HG03108 (cell line): ENCODE measurements at regions not wholly inside any gene's neighbourhood (a gene's known extent, or its start where the extent isn't known, plus 50 kb on each side); places are given as distances from the start of the nearest gene placed in this dataset.

Source experiments
- ATAC-seq: cut with Tn5 transposase; IDR thresholded peaks from one replicate; pipeline ENCODE4 v1.9.1; 2021; ENCODE audit warnings: moderate library complexity; ENCODE audit not compliant: unreplicated experiment

DNA sequence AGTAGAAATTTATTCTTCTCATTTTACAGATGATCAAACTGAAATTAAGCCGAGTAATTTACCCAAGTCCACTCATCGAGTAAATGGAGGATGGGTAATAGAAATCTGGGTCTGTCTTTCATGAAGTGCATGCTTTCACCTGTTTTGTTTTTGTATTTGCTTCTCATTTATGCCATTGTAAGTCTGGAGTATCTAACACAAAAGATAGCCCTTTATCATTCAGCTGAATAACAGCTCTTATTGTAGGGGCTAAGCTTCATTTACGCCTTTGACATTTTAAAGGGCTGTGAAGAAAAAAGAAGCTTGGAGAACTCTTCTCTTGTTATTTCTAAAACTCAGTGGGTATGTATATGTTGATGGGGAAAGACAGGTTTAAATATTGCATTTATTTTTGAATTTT, 1196.2 kb upstream of the TENM4 start:
- no peak for ATAC-seq

- ATAC-seq, result no peak
Observed at GRCh38 chr11:80635178-80635577, 1194.3 kb upstream of the TENM4 start.

- ATAC-seq, result no peak
Observed at GRCh38 chr11:80632691-80633090, 1191.9 kb upstream of the TENM4 start.

DNA sequence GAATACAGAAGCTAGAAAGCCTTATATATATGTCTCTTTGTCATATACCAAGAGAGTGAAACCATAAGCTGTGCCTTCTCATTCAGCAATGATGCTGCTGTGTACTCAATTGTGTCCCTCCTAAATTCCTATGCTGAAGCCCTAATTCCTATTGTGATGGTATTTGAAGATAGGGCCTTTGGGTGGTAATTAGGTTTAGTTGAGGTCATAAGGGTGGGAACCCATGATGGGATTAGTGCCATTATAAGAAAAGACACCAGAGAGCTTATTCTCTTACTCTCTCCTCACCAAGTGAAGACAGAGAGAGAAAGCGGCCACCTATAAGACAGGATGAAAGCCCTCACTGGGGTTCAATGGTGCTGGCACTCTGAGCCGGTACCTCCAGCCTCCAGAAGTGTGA, 1191.3 kb upstream of the TENM4 start:
- ATAC-seq, result no peak

DNA sequence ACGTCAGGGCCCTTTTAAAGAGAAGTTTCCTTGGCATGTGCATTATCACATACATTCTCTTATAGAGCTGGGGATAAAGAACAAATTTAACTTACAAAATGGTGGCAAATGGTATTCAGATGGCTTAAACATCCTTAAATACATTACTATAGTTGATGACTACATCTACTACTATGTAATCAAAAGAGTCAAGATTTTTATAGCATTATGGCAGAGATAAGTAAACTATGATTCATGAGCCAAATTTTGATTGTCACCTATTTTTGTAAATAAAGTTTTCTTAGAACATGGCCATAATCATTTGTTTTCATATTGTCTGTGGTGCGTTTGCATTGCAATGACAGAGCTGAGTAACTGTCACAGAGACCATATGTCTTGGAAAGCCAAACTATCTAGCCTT, 1188.6 kb upstream of the TENM4 start:
- ATAC-seq, result no peak

DNA sequence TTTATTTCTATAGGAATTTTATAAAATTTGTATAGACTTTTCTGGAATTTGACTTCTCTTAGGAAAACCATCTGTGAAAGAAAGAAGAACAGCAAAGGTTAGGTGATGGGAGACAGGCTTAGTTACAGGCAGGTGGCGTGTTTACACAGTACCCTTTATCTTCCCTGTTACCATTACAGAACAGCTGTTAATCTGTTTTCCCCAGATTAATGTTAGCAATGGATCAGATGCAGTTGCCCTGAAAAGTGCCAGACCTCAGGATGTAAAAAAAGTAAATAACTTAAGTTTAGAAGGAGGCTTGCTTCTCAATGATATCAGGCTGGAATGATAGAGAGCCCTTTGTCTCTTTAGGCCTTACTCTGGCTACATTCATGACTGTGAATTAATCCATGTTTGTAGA, 1186.5 kb upstream of the TENM4 start:
- no peak for ATAC-seq

DNA sequence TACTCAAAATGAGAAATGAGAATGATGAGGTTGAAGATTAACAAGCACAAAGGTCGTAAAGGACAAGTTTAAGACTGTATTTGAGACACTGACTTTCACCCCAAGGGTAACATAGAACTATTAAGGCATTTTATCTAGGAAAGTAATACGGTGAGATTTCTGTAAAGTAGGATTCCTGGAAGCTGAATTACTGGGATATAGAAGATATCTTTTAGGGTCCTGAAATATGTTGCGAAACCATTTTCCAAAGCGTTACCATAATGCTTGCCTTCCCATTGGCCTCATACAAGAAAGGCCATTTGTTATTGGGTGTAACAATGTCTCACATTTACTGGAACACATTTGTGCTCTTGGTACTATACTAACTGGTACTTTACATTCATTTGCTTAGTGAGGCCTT, 1185.9 kb upstream of the TENM4 start:
- ATAC-seq, result no peak

DNA sequence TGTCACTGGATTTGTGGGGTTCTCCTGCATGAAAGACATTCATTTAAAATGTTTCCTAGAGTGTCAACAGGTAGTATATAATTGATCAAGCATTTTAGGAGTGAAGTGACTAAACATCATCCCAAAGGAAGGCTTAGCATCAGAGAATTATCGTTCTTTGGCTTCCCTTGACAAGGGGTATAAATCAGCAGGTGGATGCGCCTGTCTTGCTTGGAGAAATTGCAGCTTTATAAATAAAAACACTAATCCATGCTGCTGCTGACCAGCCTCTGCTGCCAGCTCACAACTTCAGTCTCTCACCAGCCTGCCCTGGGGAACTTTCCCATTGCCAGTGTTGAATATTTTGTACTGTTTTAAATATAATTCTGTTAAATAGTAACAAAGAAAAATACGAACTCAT, 1184.7 kb upstream of the TENM4 start:
- ATAC-seq, result no peak

DNA sequence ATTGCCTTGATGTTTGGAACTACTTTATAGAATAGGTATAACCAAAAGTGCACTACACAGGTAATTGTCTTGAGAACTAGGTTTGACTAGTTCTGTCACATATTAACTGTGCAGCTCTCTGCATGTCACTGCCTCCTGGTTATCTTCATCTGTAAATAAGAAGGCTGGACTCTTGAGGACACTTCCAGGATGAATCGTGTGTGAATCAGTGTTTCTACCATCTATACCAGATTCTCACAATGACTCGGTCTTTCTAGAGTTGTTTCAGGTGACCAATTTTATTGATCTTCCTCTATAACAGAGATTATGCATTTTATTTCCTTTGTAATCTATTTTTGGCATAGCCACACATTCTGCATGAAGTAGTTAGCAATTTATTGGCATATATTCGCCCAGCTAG, 1181.0 kb upstream of the TENM4 start:
- no peak for ATAC-seq

DNA sequence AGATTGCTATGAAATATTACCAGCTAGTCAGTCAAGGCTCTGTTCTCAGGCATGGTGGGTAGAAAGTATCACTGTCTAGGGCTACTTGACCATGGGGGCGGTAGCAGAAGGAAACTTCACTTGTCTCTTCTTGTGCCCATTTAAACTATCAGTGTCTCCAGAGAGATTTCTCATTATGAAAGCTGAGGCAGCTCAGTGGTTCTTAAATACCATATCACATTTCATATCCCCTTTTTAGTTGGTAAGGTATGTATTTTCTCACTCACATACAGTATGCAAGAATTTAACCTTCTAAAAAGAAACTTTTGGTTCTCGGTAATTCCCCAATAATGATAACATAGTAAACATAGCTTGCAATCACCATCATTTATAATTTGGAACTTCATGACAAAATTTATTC, 1180.0 kb upstream of the TENM4 start:
- ATAC-seq, result no peak

GRCh38 chr11:80617156-80617555, 1176.3 kb upstream of the TENM4 start:
- ATAC-seq, result no peak

GRCh38 chr11:80616070-80616800, 1175.4 kb upstream of the TENM4 start:
- no peak for ATAC-seq

- no peak for ATAC-seq
Observed at GRCh38 chr11:80613655-80614054, 1172.8 kb upstream of the TENM4 start.

- ATAC-seq, result no peak
Observed at GRCh38 chr11:80610516-80610915, 1169.7 kb upstream of the TENM4 start.

DNA sequence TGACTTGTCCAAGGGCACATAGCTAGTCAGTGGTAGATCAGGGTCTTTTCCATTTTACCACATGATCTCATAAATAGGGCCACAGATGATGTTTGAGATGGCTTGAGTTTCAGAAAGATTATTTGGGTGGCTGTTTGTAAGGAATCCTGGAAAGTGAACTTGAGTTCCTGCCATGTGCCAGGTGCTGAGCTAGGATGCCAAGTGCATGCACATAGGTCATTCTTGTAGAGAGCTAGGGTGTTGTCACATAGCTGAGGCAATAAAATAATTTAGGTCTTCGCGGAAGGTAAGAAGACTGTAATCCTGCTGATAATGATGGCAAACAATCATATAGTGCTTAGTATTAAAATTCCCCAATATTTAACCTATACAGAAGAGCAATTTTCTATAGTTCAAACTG, 1162.6 kb upstream of the TENM4 start:
- ATAC-seq, result no peak

DNA sequence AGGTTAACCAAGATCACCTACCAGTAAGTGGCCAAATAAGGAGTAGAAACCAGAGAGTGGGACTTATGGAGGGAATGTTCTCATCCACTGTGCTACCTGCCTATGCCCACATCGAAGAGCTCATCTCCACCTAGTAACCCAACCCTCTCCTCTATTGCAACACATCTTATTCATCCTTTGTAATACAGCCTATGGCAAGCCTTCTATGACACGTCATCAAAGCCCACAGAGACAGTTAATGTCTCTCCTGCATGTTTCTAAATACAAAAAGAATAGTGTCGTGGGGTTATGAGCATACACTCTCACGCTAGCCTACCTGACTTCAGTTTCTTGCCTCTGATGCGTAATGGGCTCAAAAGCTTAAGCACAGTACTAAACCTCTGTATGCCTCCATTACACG, 1158.1 kb upstream of the TENM4 start:
- ATAC-seq, result no peak

DNA sequence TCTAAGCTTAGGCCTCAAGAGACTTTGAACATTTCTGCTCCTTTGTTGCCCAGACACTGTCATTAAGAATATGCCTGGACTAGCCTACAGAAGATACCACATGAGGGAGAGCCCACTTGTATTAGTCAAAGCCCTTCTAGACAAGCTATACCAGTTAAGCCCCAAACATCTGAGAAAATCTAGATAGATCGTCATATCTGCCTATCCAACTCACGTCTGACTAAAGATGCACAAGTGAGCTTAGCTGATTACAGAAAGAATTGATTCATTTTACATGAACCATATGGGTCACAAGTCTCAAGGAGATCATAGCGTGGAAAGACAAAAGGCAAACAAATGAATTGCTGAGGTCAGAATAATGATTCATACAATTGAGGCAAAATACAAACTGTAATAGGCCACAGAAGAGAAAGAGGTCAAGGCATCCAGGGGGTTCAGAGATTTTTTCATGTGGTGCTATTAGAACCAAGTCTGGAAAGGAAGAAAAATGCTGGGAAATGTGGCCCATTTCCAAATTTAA, 1155.5 kb upstream of the TENM4 start:
- no peak for ATAC-seq

DNA sequence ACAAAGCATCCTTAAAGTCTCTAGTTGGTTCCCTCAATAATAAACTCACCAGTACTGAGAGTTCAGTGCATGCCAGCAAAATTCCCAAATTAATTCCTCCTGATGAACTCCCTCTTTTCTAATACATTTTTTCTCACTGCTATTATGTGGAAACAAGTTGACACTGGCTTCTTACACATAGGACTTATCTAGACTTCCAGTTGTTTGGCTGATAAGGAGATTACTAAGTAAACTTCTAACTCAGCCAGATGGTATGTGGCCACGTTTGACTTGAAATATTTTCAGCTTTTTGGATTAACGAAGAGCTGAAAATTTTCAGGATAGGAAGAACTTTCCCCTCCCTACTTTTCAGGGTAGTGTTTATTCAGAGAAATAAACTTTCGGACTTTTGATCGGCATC, 1154.2 kb upstream of the TENM4 start:
- ATAC-seq, result no peak

DNA sequence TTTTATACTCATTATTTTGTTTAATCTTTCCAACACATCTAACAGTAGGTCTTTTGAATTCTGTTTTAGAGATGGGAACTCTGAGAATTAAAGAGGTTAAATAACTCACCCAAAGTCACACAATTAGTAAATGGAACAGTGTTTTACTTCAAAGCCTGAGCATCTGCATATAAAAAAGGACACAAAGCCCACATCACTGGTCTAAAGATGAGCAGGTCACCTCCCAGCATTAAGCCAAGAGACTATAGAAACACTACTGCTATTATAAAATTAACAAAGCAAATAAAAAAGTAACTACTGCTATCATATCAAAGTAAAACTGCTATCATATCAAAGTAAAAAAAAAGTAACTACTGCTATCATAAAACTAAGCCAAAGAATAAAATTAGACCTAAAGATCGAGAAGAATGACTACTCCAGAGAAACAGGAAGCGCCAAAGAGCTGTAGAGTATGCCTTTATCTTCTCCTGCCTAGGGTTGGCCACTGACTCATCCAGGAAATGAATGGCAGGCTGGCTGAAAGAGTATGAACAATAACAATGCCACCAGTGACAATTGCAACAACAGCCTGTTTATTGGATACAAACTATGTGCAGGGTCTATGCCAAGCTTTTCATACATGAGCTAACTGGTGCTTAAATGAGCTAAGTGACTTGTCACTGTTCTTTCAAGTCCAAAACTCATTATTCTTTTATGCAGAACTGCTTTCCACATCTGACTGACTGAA, 1153.0 kb upstream of the TENM4 start:
- no peak for ATAC-seq

DNA sequence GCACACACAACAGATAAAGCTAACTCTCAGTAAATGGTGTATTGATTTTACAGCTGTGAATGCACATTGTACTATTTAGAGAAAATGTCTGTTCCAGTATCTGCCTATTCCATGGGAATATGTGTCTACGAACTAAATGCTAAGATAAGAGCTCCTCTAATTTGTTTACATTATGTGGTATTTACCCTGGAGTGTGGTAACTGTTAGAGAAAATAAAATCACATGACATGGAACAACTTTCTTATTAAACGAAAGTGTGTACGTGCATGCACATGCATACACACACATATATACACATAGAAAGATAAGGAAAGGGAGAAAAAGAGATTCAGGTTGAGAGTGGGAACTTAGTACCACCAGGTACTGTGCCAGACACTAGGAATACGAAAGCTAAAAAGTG, 1151.7 kb upstream of the TENM4 start:
- no peak for ATAC-seq

GRCh38 chr11:80587906-80588305, 1147.1 kb upstream of the TENM4 start:
- no peak for ATAC-seq

DNA sequence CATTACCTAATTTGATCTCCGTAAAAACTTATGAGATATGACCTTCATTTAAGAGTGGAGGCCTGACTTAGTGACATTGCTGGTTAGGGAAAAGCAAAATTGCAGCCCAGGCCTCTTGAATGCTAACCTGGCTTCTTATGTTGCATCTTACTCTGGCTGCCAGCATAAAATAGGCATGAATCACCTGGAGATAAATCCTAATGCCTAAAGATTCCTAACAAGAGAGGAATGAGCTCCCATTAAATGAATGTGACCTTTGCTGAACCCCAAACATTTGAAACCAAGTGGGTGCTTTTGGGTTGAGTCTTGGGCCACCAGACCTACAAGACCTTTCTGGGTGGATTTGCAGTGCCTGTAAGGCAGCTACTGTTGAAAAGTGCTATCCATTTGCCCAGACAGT, 1145.6 kb upstream of the TENM4 start:
- ATAC-seq, result no peak

DNA sequence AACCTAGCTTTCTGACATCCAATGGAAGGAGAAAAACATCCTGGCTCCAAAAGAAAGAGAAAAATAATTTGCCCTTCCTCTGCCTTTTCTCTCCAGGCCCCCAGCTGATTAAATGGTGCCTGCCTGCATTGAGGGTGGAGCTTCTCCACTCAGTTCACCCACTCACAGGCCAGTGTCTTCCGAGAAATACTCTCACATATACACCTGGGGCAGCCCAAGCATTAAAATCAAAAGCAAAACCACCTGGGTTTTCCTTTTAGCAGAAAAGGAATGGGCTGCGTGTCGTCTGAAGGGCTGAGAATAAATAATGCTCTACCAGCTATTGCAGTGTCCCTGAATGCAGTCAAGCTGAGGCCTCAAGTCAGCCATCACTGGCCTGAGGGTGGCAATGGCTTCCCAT, 1143.8 kb upstream of the TENM4 start:
- no peak for ATAC-seq
